Ovary (tissue), 3 donors: ENCODE measurements at regions not wholly inside any gene's neighbourhood (a gene's known extent, or its start where the extent isn't known, plus 50 kb on each side); places are given as distances from the start of the nearest gene placed in this dataset.

Experiments used
- EP300 ChIP-seq: sonication (generic); formaldehyde crosslinking; IDR thresholded peaks from one replicate; pipeline ENCODE4 v1.6.1; 2017; ENCODE audit warnings: antibody characterized with exemption
- TF ChIP-seq, protein P1 (sequence below), 3 donors: fragments of 450-650 bp in 2 of 3; fragments of 200-600 bp in 1 of 3; IDR thresholded peaks; one replicate each; pipeline versions ENCODE4 v1.5.1 to v1.8.0; 2016 to 2022; ENCODE audit warnings: antibody characterized with exemption in 3 of 3, mild to moderate bottlenecking in 1 of 3
- donor health status: DM: no; HTN: no; CAD: no.

DNA sequence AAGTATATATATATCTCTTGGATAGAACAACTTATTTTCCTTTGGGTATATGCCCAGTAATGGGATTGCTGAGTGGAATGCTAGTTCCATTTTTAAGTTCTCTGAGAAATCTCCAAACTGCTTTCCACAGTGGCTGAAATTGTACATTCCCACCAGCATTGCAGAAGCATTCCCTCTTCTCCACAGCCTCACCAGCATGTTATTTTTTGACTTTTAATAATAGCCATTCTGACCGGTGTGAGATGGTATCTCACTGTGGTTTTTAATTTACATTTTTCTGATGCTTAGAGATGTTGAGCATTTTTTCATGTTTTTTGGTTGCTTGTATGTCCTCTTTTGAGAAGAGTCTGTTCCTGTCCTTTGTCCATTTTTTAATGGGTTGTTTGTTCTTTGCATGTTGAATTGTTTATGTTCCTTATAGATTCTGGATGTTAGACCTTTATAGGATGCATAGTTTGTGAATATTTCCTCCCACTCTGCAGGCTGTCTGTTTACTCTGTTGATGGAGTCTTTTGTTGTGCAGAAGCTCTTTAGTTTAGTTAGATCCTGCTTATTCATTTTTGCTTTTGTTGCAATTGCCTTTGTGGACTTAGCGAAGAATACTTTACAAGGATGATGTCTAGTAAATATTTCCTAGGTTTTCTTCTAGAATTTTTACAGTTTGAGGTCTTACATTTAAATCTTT lies 82.7 kb upstream of the NR2F2 start:
- TF ChIP-seq, protein P1, sequence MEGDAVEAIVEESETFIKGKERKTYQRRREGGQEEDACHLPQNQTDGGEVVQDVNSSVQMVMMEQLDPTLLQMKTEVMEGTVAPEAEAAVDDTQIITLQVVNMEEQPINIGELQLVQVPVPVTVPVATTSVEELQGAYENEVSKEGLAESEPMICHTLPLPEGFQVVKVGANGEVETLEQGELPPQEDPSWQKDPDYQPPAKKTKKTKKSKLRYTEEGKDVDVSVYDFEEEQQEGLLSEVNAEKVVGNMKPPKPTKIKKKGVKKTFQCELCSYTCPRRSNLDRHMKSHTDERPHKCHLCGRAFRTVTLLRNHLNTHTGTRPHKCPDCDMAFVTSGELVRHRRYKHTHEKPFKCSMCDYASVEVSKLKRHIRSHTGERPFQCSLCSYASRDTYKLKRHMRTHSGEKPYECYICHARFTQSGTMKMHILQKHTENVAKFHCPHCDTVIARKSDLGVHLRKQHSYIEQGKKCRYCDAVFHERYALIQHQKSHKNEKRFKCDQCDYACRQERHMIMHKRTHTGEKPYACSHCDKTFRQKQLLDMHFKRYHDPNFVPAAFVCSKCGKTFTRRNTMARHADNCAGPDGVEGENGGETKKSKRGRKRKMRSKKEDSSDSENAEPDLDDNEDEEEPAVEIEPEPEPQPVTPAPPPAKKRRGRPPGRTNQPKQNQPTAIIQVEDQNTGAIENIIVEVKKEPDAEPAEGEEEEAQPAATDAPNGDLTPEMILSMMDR (IDR thresholded peaks at IDR 0.05): no peak
- no peak for TF ChIP-seq EP300
